Activated CD4-positive, alpha-beta memory T cell treated with anti-CD3 and anti-CD28 coated beads for 36 hours (primary cell): ENCODE measurements at regions not wholly inside any gene's neighbourhood (a gene's known extent, or its start where the extent isn't known, plus 50 kb on each side); places are given as distances from the start of the nearest gene placed in this dataset.

ENCODE experiments used
- CTCF ChIA-PET: fragments of 350-600 bp; sonication (Branson Sonifier 250); formaldehyde crosslinking; loops from one replicate; lab custom pipeline; 2021; ENCODE audit warnings: antibody characterized with exemption, inconsistent platforms; lab: Charles Lee
- POLR2A ChIA-PET: fragments of 350-600 bp; sonication (Branson Sonifier 250); formaldehyde crosslinking; loops from one replicate; lab custom pipeline; 2021; ENCODE audit warnings: antibody characterized with exemption; lab: Charles Lee
- DNase-seq: peaks from one replicate; pipeline ENCODE4 v3.0.0-alpha.2; 2020
- H3K27ac Mint-ChIP-seq: one replicate; pipeline ENCODE4 v1.8.0; 2021; ENCODE audit warnings: mixed read lengths
- H3K27me3 Mint-ChIP-seq: one replicate; pipeline ENCODE4 v1.8.0; 2021; ENCODE audit warnings: mixed read lengths
- H3K36me3 Mint-ChIP-seq: one replicate; pipeline ENCODE4 v1.8.0; 2021; ENCODE audit warnings: mixed read lengths
- H3K4me1 Mint-ChIP-seq: one replicate; pipeline ENCODE4 v1.8.0; 2021; ENCODE audit warnings: low read depth, mixed read lengths
- H3K4me3 Mint-ChIP-seq: one replicate; pipeline ENCODE4 v1.8.0; 2021; ENCODE audit warnings: mild to moderate bottlenecking, mixed read lengths
- H3K9me3 Mint-ChIP-seq: one replicate; pipeline ENCODE4 v1.8.0; 2021; ENCODE audit warnings: mixed read lengths
- intact Hi-C: fragments of 100-400 bp; cut with micrococcal nuclease; formaldehyde crosslinking; loops from one replicate; pipeline ENCODE4 v1.15.1; 2023

DNA sequence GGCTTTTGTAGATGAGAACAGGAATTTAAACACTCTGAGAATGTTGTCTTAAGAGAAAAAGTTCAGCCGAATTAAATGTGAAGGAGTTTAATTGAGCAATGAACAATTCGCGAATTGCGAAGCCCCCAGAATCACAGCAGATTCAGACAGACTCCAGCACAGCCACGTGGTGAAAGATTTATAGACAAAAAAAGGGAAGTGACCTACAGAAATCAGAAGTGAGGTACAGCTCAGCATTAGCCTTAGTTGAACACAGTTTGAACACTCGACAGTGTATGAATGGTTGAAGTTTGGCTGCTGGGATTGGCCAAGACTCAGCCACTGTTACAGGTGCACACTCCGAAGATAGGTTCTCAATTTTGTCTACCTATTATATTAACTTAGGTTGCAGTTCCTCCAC, 264.0 kb upstream of the CHST9 start:
- CTCF ChIA-PET = no interaction called here

DNA sequence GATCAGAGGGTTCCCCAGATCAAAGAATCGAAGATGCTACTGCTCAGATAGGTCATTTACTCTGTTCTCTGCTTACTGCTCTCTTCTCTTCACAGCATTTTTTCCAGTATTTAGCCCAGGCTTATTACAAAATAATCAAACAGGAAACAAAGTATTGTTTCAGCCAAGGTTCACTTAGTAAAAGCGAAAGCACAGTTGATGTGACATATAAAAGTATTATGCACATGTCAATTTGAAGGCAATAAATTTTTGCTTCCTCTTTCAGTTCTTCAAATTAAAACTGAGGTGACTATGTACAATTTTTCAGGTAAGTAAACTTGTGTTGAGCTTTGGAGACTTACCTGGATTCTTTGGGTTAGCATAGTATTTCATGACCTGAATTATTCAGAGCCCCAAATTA, 262.8 kb upstream of the CHST9 start:
- Mint-ChIP-seq H3K4me1 (no peaks in the 10 kb centered on the region), H3K4me3 (no peak overlapping the region), H3K27me3 (no peaks in the 10 kb centered on the region), H3K36me3 (no peaks in the 10 kb centered on the region), H3K9me3 (peaks cover 7% of the 10 kb centered on the region), H3K27ac (no peak overlapping the region)
- no peak for DNase-seq
- intact Hi-C loops = no loop called here
- ChIA-PET POLR2A (no interaction called here), CTCF (no interaction called here)

More for the DNA sequence above, 264.0 kb upstream of the CHST9 start:
- Mint-ChIP-seq H3K4me3 (no peak overlapping the region), H3K9me3 (peaks cover 11% of the 10 kb centered on the region), H3K36me3 (no peaks in the 10 kb centered on the region), H3K4me1 (no peaks in the 10 kb centered on the region), H3K27me3 (no peaks in the 10 kb centered on the region), H3K27ac (no peak overlapping the region)
- POLR2A ChIA-PET = no interaction called here
- intact Hi-C loops = no loop called here
- no peak for DNase-seq

DNA sequence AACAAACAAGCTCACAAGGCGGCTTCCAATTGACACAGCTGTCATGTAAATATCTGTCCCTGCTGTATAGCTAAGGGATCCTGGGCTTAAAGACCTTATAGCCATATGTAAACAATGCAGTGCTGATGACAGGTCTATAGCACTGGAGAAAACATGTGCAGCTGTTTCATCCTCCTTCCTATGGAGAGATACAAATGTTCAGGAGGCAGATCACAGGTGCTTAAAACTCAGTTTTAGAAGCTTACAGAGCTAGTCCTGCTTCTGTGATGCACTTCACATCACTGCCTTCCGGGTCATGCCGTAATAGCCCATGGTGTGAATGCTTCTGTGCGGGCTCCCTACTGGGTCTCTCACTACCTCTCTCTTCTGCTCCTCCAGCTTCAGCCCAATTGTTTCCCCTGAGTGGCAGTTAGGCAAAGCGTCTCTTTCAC, 262.4 kb upstream of the CHST9 start:
- ChIA-PET CTCF (no interaction called here), POLR2A (no interaction called here)
- Mint-ChIP-seq H3K4me3 (no peak overlapping the region), H3K27me3 (no peaks in the 10 kb centered on the region), H3K4me1 (no peaks in the 10 kb centered on the region), H3K36me3 (no peaks in the 10 kb centered on the region), H3K9me3 (peaks cover 11% of the 10 kb centered on the region), H3K27ac (no peak overlapping the region)
- DNase-seq = no peak
- intact Hi-C loops = no loop called here

DNA sequence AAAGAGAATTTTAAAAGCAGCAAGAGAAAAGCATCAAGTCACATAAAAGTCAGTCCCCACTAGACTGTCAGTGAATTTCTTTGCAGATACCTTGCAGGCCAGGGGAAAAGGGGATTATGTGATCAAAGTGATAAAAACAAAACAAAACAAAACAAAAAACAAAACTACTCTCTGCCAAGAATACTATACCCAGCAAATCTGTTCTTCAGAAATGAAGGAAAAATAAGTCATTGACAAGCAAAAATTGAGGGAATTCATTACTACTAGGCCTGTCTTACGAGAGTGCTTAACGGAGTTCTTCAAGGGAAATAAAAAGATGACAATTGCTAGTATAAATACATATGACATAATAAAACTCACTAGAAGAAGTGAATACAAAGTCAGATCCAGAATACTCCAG, 245.5 kb upstream of the CHST9 start:
- H3K9me3 Mint-ChIP-seq = peaks cover 19% of the 10 kb centered on the region
- H3K27me3 Mint-ChIP-seq = no peaks in the 10 kb centered on the region
- no peaks in the 10 kb centered on the region for H3K36me3 Mint-ChIP-seq
- no peak for DNase-seq
- ChIA-PET POLR2A (no interaction called here), CTCF (no interaction called here)
- no peak overlapping the region for H3K27ac Mint-ChIP-seq
- no peaks in the 10 kb centered on the region for H3K4me1 Mint-ChIP-seq
- intact Hi-C loops = no loop called here
- H3K4me3 Mint-ChIP-seq = no peak overlapping the region

DNA sequence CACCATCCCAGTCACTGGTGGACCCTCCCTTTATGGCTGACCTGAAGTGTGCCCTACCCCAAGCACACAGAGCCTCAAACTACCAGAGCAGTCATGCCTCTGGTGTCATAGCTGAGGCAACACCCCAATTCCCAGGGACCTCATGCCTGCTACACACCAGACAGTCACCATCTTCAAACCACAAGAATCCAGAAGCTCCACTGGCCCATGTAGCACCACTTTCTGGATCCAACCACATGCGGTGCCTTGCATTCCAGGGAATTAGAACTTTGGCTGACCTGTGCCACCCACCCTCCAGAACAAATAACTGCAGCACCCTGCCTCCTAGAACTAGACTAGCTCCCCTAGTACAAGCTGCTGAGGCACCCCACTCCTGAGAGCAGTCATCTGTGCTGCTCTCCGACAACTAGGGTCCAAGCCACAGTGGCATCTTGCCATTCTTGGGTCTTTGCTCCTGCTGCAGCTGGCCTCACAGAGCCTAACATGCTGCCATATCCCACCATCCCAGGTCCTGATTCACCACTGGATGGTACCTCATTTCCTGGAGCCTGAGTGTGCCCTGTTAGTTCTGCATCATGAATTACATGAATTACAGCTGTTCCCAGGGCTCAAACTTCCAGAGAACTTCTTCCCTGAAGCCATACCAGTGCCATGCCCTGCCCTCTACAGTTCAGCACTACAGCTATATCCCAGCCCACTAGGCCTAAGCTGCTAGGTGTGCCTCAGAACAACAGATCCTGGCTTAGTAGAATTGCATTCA, 243.8 kb upstream of the CHST9 start:
- no peak overlapping the region for H3K27ac Mint-ChIP-seq
- H3K27me3 Mint-ChIP-seq = no peaks in the 10 kb centered on the region
- no peak overlapping the region for H3K4me3 Mint-ChIP-seq
- no peaks in the 10 kb centered on the region for H3K36me3 Mint-ChIP-seq
- ChIA-PET POLR2A (no interaction called here), CTCF (no interaction called here)
- intact Hi-C loops = no loop called here
- no peaks in the 10 kb centered on the region for H3K4me1 Mint-ChIP-seq
- peaks cover 16% of the 10 kb centered on the region for H3K9me3 Mint-ChIP-seq
- no peak for DNase-seq

DNA sequence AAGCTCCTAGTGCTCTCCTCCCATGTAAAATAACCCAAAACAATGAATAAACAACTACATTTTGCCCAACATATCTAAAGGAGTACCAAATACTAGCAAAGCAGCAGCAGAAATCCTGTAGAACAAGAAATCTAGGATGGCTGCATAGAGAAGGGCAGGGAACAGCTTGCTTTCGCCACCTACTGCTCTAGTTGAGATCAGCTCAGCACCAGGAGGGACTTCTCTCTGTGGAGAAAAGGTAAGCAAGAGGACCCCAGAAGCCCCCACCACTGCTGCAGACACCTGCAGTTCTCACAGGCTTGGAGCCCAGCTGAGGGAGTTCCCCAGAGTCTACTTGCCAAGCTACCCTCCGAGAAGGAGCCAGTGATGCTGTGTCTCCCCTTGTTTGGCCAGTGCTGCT, 243.0 kb upstream of the CHST9 start:
- Mint-ChIP-seq H3K4me1 (no peaks in the 10 kb centered on the region), H3K9me3 (peaks cover 16% of the 10 kb centered on the region), H3K27me3 (no peaks in the 10 kb centered on the region), H3K36me3 (no peaks in the 10 kb centered on the region), H3K4me3 (no peak overlapping the region), H3K27ac (no peak overlapping the region)
- ChIA-PET CTCF (no interaction called here), POLR2A (no interaction called here)
- DNase-seq = no peak
- intact Hi-C loops = no loop called here

DNA sequence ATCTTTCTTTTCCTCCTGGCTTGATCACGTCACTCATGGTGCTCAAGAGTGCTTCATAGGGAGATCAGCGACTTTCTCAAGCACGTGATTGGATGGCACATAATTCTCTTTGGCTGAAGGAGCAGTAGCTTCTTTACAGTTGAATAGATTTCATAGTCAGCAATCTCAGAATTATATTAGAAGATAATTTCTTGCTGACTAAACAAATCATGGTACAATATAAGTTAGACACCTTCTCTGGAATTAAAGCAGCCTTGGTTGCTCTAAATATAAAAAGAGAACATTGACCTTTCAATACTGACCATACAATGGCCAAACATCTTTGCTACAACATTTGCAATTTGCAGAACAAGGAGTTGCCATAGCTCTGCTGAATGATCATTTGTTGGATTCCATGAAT, 238.5 kb upstream of the CHST9 start:
- ChIA-PET CTCF (no interaction called here), POLR2A (no interaction called here)
- H3K9me3 Mint-ChIP-seq = peaks cover 7% of the 10 kb centered on the region
- H3K27me3 Mint-ChIP-seq = no peaks in the 10 kb centered on the region
- no peak overlapping the region for H3K4me3 Mint-ChIP-seq
- no peaks in the 10 kb centered on the region for H3K4me1 Mint-ChIP-seq
- no peak for DNase-seq
- no peaks in the 10 kb centered on the region for H3K36me3 Mint-ChIP-seq
- no peak overlapping the region for H3K27ac Mint-ChIP-seq
- intact Hi-C loops = no loop called here

DNA sequence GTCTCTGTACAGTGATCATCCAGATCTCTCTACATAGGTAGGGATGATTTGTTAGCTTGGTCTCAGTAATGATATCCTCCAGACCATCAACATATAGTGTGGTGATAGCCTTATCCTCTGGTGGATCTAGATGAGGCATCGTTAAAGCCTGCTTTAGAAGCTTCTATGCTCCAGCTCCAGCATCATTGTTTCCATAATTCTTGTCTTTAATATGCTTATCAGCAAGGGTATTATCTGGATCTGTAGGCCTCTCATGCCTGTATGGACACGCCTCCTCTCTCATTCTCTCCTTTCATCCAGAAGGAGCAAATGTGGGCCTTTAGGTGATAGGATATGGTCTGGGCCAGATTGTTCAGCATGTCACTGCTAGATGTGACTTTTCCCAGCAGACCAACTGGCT, 234.5 kb upstream of the CHST9 start:
- intact Hi-C loops = no loop called here
- H3K27me3 Mint-ChIP-seq = no peaks in the 10 kb centered on the region
- no peak overlapping the region for H3K27ac Mint-ChIP-seq
- no peak overlapping the region for H3K4me3 Mint-ChIP-seq
- no peak for DNase-seq
- ChIA-PET CTCF (no interaction called here), POLR2A (no interaction called here)
- peaks cover 17% of the 10 kb centered on the region for H3K9me3 Mint-ChIP-seq
- no peaks in the 10 kb centered on the region for H3K4me1 Mint-ChIP-seq
- no peaks in the 10 kb centered on the region for H3K36me3 Mint-ChIP-seq

DNA sequence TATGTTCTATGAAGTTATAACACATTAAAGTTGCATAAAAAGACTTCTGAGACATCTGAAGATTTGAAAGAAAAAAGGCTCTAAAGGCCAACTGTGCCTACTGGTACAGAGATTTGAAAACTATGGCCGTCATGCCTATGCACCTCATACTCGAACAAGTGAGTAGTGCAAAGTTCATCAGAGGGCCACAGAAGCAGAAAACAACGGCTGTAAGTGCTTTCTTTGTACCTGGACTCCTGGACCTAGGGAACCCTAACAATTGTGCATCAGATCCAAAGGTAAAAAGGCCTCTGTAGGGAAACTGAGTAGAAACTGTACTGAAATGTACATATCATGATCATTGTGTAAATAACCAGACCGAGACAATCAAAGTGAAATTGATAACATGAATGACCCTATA, 230.4 kb upstream of the CHST9 start:
- Mint-ChIP-seq H3K36me3 (no peaks in the 10 kb centered on the region), H3K27ac (no peak overlapping the region), H3K9me3 (peaks cover 18% of the 10 kb centered on the region), H3K27me3 (no peaks in the 10 kb centered on the region), H3K4me3 (no peak overlapping the region), H3K4me1 (no peaks in the 10 kb centered on the region)
- intact Hi-C loops = no loop called here
- no peak for DNase-seq
- POLR2A ChIA-PET = no interaction called here
- CTCF ChIA-PET = no interaction called here

DNA sequence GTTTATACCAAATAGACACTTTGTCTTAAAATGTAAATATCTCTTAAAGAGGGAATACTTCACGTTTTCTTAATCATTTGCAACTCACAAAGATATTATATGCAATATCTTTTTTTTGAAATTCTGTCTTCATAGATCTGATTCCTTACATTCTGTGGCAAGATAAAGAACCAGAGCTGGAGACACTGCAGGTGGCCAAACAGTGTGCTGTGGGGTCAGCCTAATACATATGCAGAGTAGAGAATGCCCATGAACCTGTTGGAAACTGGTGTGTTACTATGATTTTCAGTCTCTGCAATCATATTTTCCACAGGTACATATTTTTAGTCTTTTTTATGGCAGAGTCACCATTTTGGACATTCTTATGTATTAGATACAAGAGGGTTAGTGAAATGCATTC, 229.6 kb upstream of the CHST9 start:
- ChIA-PET CTCF (no interaction called here), POLR2A (no interaction called here)
- Mint-ChIP-seq H3K36me3 (no peaks in the 10 kb centered on the region), H3K27me3 (no peaks in the 10 kb centered on the region), H3K27ac (no peak overlapping the region), H3K9me3 (peaks cover 18% of the 10 kb centered on the region), H3K4me1 (no peaks in the 10 kb centered on the region), H3K4me3 (no peak overlapping the region)
- DNase-seq = no peak
- intact Hi-C loops = no loop called here

DNA sequence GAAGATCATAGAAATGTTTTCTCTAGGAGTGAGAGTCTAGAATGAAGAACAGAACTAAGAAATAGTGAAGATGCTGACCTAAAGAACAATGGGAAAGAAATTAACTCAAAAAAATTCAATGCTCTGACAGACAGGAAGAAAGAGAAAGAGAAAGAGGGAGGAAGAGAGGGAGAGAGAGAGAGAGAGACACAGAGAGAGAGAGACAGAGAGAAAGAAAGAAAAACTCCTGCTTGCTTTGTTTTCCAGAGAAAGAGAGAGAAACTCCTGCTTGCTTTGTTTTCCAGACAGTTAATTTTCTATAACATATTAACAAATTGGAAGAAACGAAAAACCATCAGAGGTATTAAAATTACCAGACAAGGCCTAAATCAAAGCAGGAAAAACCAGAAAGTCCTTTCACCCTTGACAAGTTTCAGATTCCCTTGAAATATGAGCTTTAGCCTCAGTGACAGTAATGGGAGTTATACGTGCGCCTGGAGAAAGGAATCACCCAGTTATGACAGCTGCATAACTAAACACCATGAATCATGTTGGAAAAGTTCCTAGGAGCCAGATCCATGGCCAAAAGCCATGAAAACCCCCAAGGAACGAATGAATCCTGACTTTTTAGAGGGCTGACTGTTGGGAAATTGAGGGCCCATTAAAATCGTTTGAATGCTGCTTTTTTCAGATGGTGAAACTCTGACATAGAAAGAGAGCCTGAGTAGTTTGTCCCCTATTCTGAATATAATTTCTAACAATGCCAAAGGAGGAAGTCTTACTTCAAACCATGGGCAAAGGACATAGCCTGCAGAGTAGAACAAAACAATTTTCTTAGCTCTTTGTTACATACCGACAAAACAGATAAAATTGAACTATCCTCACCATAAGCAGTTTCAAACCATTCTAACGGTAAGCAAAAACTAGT, 228.6 kb upstream of the CHST9 start:
- CTCF ChIA-PET = no interaction called here
- Mint-ChIP-seq H3K36me3 (no peaks in the 10 kb centered on the region), H3K27ac (no peak overlapping the region), H3K4me3 (no peak overlapping the region), H3K9me3 (peaks cover 18% of the 10 kb centered on the region), H3K4me1 (no peaks in the 10 kb centered on the region), H3K27me3 (no peaks in the 10 kb centered on the region)
- no peak for DNase-seq
- POLR2A ChIA-PET = no interaction called here
- intact Hi-C loops = no loop called here

DNA sequence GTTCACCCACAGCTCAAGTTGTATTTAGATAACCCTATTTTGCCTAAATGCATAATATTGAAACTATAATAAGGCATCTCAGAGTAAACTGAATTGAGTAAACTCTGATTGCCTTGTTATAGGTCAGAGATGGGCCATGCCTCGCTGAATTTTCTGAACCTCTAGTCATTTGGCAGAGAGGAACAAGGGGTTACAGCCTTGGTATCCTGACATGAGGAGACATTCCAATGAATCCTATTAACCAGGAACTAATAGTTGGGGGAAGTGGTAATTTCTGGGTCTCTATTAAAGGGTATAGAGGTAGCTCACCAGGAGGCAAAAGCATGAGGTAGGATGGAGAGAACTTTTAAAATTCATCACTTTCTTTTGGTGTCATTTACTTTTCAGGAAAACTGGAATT, 227.4 kb upstream of the CHST9 start:
- H3K9me3 Mint-ChIP-seq = peaks cover 12% of the 10 kb centered on the region
- no peak overlapping the region for H3K27ac Mint-ChIP-seq
- H3K27me3 Mint-ChIP-seq = no peaks in the 10 kb centered on the region
- no peak overlapping the region for H3K4me3 Mint-ChIP-seq
- CTCF ChIA-PET = no interaction called here
- intact Hi-C loops = no loop called here
- POLR2A ChIA-PET = no interaction called here
- H3K4me1 Mint-ChIP-seq = no peaks in the 10 kb centered on the region
- no peak for DNase-seq
- no peaks in the 10 kb centered on the region for H3K36me3 Mint-ChIP-seq

DNA sequence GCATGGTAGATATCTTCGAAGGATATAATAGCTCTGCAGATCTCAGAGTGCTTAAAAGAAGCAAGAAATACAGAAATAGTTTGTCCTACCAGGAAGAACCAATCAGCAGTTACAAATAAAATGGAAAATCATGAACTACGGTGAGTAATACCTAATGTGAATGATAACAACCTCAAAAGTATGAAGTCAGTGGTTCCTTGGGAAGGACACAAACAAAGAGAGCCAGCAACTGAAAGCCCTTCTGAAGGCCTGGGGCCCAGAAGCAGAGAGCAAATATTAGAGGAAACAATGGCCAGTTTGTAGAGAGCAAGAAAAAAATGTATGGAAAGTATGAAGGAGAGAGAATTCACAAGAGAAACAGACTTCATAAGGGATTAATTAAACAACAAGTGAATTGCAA, 226.8 kb upstream of the CHST9 start:
- peaks cover 12% of the 10 kb centered on the region for H3K9me3 Mint-ChIP-seq
- intact Hi-C loops = no loop called here

More for the DNA sequence above, 226.8 kb upstream of the CHST9 start:
- Mint-ChIP-seq H3K4me3 (no peak overlapping the region), H3K4me1 (no peaks in the 10 kb centered on the region), H3K27me3 (no peaks in the 10 kb centered on the region), H3K27ac (no peak overlapping the region), H3K36me3 (no peaks in the 10 kb centered on the region)
- ChIA-PET CTCF (no interaction called here), POLR2A (no interaction called here)
- DNase-seq = no peak
